Prostate gland (tissue), 2 donors: ENCODE measurements at regions not wholly inside any gene's neighbourhood (a gene's known extent, or its start where the extent isn't known, plus 50 kb on each side); places are given as distances from the start of the nearest gene placed in this dataset.

Experiments used
- POLR2A ChIP-seq: fragments of 450-650 bp; IDR thresholded peaks from one replicate; pipeline ENCODE4 v1.6.1; 2016; ENCODE audit warnings: antibody characterized with exemption, mild to moderate bottlenecking
- POLR2AphosphoS5 ChIP-seq: sonication (generic); formaldehyde crosslinking; IDR thresholded peaks from one replicate; pipeline ENCODE4 v1.6.1; 2017; ENCODE audit warnings: antibody characterized with exemption
- TF ChIP-seq, protein P1 (sequence below), 4 experiments: fragments of 200-600 bp in 2 of 4; fragments of 450-650 bp in 2 of 4; sonication (generic) in 2 of 4; IDR thresholded peaks; 1 replicate in 3 of 4; 2 replicates in 1 of 4; pipeline ENCODE4 v1.5.1; 2016 to 2019; ENCODE audit warnings: antibody characterized with exemption in 4 of 4, mild to moderate bottlenecking in 2 of 4, moderate library complexity in 2 of 4

DNA sequence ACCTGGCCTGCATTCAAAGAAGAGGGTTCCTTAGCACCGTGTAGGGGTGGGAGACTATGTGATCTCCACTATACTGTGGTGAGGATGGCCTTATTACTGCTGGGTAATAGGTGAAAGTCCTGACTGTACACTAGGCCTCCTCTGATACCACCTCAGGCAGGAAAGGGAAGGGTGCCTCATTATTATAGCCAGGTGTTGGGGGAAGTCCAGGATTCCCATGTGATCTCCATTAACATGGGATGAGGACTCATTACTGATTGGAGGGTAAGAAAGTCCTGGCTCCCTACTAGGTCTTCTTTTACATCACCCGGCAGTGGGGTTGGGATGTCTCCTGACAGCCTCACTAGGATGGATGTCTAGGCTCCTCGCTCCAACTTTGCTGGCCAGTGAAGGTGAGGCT is 252.1 kb downstream of the LRIG3 start:
- TF ChIP-seq, protein P1, sequence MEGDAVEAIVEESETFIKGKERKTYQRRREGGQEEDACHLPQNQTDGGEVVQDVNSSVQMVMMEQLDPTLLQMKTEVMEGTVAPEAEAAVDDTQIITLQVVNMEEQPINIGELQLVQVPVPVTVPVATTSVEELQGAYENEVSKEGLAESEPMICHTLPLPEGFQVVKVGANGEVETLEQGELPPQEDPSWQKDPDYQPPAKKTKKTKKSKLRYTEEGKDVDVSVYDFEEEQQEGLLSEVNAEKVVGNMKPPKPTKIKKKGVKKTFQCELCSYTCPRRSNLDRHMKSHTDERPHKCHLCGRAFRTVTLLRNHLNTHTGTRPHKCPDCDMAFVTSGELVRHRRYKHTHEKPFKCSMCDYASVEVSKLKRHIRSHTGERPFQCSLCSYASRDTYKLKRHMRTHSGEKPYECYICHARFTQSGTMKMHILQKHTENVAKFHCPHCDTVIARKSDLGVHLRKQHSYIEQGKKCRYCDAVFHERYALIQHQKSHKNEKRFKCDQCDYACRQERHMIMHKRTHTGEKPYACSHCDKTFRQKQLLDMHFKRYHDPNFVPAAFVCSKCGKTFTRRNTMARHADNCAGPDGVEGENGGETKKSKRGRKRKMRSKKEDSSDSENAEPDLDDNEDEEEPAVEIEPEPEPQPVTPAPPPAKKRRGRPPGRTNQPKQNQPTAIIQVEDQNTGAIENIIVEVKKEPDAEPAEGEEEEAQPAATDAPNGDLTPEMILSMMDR (IDR thresholded peaks at IDR 0.05), result no peak
- no peak for TF ChIP-seq POLR2AphosphoS5
- TF ChIP-seq POLR2A, result no peak
